Prostate gland (tissue), 2 donors: ENCODE measurements at regions not wholly inside any gene's neighbourhood (a gene's known extent, or its start where the extent isn't known, plus 50 kb on each side); places are given as distances from the start of the nearest gene placed in this dataset.

Experiments used
- POLR2AphosphoS5 ChIP-seq: sonication (generic); formaldehyde crosslinking; IDR thresholded peaks from one replicate; pipeline ENCODE4 v1.6.1; 2017; ENCODE audit warnings: antibody characterized with exemption
- TF ChIP-seq, protein P1 (sequence below), 4 experiments: fragments of 200-600 bp in 2 of 4; fragments of 450-650 bp in 2 of 4; sonication (generic) in 2 of 4; IDR thresholded peaks; 1 replicate in 3 of 4; 2 replicates in 1 of 4; pipeline ENCODE4 v1.5.1; 2016 to 2019; ENCODE audit warnings: antibody characterized with exemption in 4 of 4, mild to moderate bottlenecking in 2 of 4, moderate library complexity in 2 of 4

DNA sequence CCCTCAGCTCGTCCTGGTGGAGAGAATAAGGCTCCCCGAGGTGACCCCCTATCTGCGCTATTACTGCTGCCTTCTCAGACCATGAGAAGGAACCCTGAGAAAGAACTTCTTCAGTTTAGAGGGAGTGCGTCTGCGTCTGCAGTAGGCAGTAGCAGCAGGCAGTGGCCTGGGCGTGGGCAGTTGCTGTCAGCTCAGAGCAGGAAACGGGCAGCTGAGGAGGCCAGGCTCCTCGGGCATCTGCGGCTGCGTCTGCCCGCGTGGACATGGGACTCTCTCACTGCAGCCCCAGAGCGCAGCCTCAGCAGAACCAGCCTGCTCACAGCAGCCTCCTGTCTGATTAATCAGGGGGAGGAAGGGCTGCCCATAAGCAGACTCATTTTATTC is 49.8 kb upstream of the FCN1 start:
- no peak for TF ChIP-seq POLR2AphosphoS5
- TF ChIP-seq, protein P1, sequence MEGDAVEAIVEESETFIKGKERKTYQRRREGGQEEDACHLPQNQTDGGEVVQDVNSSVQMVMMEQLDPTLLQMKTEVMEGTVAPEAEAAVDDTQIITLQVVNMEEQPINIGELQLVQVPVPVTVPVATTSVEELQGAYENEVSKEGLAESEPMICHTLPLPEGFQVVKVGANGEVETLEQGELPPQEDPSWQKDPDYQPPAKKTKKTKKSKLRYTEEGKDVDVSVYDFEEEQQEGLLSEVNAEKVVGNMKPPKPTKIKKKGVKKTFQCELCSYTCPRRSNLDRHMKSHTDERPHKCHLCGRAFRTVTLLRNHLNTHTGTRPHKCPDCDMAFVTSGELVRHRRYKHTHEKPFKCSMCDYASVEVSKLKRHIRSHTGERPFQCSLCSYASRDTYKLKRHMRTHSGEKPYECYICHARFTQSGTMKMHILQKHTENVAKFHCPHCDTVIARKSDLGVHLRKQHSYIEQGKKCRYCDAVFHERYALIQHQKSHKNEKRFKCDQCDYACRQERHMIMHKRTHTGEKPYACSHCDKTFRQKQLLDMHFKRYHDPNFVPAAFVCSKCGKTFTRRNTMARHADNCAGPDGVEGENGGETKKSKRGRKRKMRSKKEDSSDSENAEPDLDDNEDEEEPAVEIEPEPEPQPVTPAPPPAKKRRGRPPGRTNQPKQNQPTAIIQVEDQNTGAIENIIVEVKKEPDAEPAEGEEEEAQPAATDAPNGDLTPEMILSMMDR (IDR thresholded peaks at IDR 0.05): no peak
